Smooth muscle cell (in vitro differentiated cells): ENCODE measurements at regions not wholly inside any gene's neighbourhood (a gene's known extent, or its start where the extent isn't known, plus 50 kb on each side); places are given as distances from the start of the nearest gene placed in this dataset.

Experiments
- DNase-seq: peaks from one replicate; lab custom pipeline; 2025; ENCODE audit not compliant: unreplicated experiment; lab: John Stamatoyannopoulos, UW
- H2AFZ ChIP-seq: fragments of 200-600 bp; sonication (generic); 2 replicates; pipeline ENCODE4 v1.6.0; 2016; ENCODE audit warnings: antibody characterized with exemption, low read depth, mild to moderate bottlenecking
- H3F3A ChIP-seq: fragments of 200-600 bp; sonication (generic); 2 replicates; pipeline ENCODE4 v1.6.0; 2017; ENCODE audit warnings: antibody characterized with exemption, low read depth
- H3K27ac ChIP-seq: fragments of 200-600 bp; sonication (generic); 2 replicates; pipeline ENCODE4 v1.5.1; 2016; ENCODE audit warnings: low read depth, mild to moderate bottlenecking
- H3K27me3 ChIP-seq: fragments of 200-600 bp; sonication (generic); 2 replicates; pipeline ENCODE4 v1.6.1; 2016; ENCODE audit warnings: low read depth, mild to moderate bottlenecking
- H3K36me3 ChIP-seq: fragments of 200-600 bp; sonication (generic); 2 replicates; pipeline ENCODE4 v1.5.1; 2016; ENCODE audit warnings: low read depth
- H3K4me1 ChIP-seq: fragments of 200-600 bp; sonication (generic); 2 replicates; pipeline ENCODE4 v1.5.1; 2016; ENCODE audit warnings: low read depth
- H3K4me2 ChIP-seq: fragments of 200-600 bp; sonication (generic); 2 replicates; pipeline ENCODE4 v1.6.0; 2016; ENCODE audit warnings: mild to moderate bottlenecking
- H3K4me3 ChIP-seq: fragments of 200-600 bp; sonication (generic); 2 replicates; pipeline ENCODE4 v1.5.1; 2016; ENCODE audit warnings: mild to moderate bottlenecking
- H3K79me2 ChIP-seq: fragments of 200-600 bp; sonication (generic); 2 replicates; pipeline ENCODE4 v1.6.0; 2016; ENCODE audit warnings: low read depth, mild to moderate bottlenecking
- H3K9ac ChIP-seq: fragments of 200-600 bp; sonication (generic); 2 replicates; pipeline ENCODE4 v1.6.0; 2016; ENCODE audit warnings: low read depth
- H3K9me3 ChIP-seq: fragments of 200-600 bp; sonication (generic); replicated peaks from 2 replicates; pipeline ENCODE4 v1.5.1; 2016; ENCODE audit warnings: low read depth
- H4K20me1 ChIP-seq: fragments of 200-600 bp; sonication (generic); 2 replicates; pipeline ENCODE4 v1.6.0; 2016; ENCODE audit warnings: low read depth
- CTCF ChIP-seq: fragments of 200-600 bp; sonication (generic); IDR thresholded peaks from 2 replicates; pipeline ENCODE4 v1.5.1; 2017; ENCODE audit warnings: borderline replicate concordance, mild to moderate bottlenecking, antibody characterized with exemption; ENCODE audit not compliant: insufficient read depth, poor library complexity, severe bottlenecking
- WGBS: methylation state at CpG from one replicate; pipeline ENCODE4 v1.1.7; 2016; ENCODE audit warnings: low lambda C conversion rate; 5-methylcytosine and 5-hydroxymethylcytosine counted together

GRCh38 chr10:118809357-118810220, 54.8 kb upstream of the CACUL1 start:
- H3K4me1 ChIP-seq, result no peaks in the 10 kb centered on the region
- DNase-seq, result no peak
- H3K9me3 ChIP-seq, result no peaks in the 10 kb centered on the region
- no peak overlapping the region for H3K4me3 ChIP-seq
- 85% methylated on average over 20 of the region's 20 CpGs for WGBS
- H3F3A ChIP-seq, result no peaks in the 10 kb centered on the region
- H2AFZ ChIP-seq, result no peak overlapping the region
- no peak for TF ChIP-seq CTCF
- no peaks in the 10 kb centered on the region for H3K27me3 ChIP-seq
- H3K27ac ChIP-seq, result no peak overlapping the region
- no peaks in the 10 kb centered on the region for H3K79me2 ChIP-seq
- H3K36me3 ChIP-seq, result no peaks in the 10 kb centered on the region
- no peak overlapping the region for H3K4me2 ChIP-seq
- no peaks in the 10 kb centered on the region for H4K20me1 ChIP-seq
- no peak overlapping the region for H3K9ac ChIP-seq

GRCh38 chr10:118810796-118811505, 56.2 kb upstream of the CACUL1 start:
- no peak overlapping the region for H2AFZ ChIP-seq
- no peaks in the 10 kb centered on the region for H3F3A ChIP-seq
- WGBS, result 70% methylated on average over 5 of the region's 5 CpGs
- H3K79me2 ChIP-seq, result no peaks in the 10 kb centered on the region
- no peak overlapping the region for H3K4me2 ChIP-seq
- peaks cover 5% of the 10 kb centered on the region for H3K27me3 ChIP-seq
- H3K4me3 ChIP-seq, result no peak overlapping the region
- no peaks in the 10 kb centered on the region for H3K4me1 ChIP-seq
- DNase-seq, result no peak
- H4K20me1 ChIP-seq, result no peaks in the 10 kb centered on the region
- H3K36me3 ChIP-seq, result no peaks in the 10 kb centered on the region
- H3K9me3 ChIP-seq, result no peaks in the 10 kb centered on the region
- H3K27ac ChIP-seq, result no peak overlapping the region
- no peak for TF ChIP-seq CTCF
- no peak overlapping the region for H3K9ac ChIP-seq

- H3K9ac ChIP-seq, result no peak overlapping the region
- TF ChIP-seq CTCF, result no peak
- H3K4me1 ChIP-seq, result no peaks in the 10 kb centered on the region
- H3K27me3 ChIP-seq, result peaks cover 5% of the 10 kb centered on the region
- 90% methylated on average over 13 of the region's 13 CpGs for WGBS
- no peaks in the 10 kb centered on the region for H3F3A ChIP-seq
- H3K79me2 ChIP-seq, result no peaks in the 10 kb centered on the region
- H3K9me3 ChIP-seq, result no peaks in the 10 kb centered on the region
- H2AFZ ChIP-seq, result no peak overlapping the region
- no peak for DNase-seq
- H3K36me3 ChIP-seq, result no peaks in the 10 kb centered on the region
- no peak overlapping the region for H3K27ac ChIP-seq
- H3K4me3 ChIP-seq, result no peak overlapping the region
- H4K20me1 ChIP-seq, result no peaks in the 10 kb centered on the region
- no peak overlapping the region for H3K4me2 ChIP-seq
These were observed 57.1 kb upstream of the CACUL1 start for GRCh38 chr10:118811675-118812392.
